ENCODE measurements at regions not wholly inside any gene's neighbourhood (a gene's known extent, or its start where the extent isn't known, plus 50 kb on each side); places are given as distances from the start of the nearest gene placed in this dataset.

DNA sequence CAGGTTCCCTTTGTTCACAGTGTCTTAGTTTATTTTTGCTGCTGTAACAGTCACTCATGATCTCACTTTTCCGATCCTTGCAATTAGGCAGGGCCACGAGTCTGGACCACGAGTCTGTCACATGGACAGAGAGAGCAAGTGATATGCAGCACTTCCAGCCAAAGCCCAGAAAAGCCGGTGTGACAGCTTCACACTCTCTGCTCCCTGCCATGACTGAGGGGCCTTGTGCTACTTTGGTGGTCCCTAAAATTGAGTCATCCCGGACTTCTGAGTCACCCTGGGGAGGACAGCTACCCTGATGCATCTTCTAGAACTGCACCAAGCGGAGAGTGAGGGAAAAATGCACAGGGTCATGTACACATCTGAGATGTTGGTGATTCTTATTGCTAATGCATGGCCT, 179.6 kb downstream of the EFNB2 start:
- TF ChIP-seq, protein P1, sequence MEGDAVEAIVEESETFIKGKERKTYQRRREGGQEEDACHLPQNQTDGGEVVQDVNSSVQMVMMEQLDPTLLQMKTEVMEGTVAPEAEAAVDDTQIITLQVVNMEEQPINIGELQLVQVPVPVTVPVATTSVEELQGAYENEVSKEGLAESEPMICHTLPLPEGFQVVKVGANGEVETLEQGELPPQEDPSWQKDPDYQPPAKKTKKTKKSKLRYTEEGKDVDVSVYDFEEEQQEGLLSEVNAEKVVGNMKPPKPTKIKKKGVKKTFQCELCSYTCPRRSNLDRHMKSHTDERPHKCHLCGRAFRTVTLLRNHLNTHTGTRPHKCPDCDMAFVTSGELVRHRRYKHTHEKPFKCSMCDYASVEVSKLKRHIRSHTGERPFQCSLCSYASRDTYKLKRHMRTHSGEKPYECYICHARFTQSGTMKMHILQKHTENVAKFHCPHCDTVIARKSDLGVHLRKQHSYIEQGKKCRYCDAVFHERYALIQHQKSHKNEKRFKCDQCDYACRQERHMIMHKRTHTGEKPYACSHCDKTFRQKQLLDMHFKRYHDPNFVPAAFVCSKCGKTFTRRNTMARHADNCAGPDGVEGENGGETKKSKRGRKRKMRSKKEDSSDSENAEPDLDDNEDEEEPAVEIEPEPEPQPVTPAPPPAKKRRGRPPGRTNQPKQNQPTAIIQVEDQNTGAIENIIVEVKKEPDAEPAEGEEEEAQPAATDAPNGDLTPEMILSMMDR (conservative IDR thresholded peaks at IDR 0.05; ENCODE audit: low read depth in 2 of 2) = no peak
- TF ChIP-seq CREB1 (CRISPR knock-in tag; IDR thresholded peaks at IDR 0.05; ENCODE audit: low read depth) (no peak), EZH2 (IDR thresholded peaks at IDR 0.05; ENCODE audit: low read depth, unreplicated experiment) (no peak), POLR2AphosphoS5 (IDR thresholded peaks at IDR 0.05; ENCODE audit: low read depth) (no peak), ZNF331 (CRISPR knock-in tag; IDR thresholded peaks at IDR 0.05; ENCODE audit: low read depth) (no peak), EZH2phosphoT487 (IDR thresholded peaks at IDR 0.05; ENCODE audit: unreplicated experiment) (no peak), JUNB (IDR thresholded peaks at IDR 0.05; ENCODE audit: unreplicated experiment) (no peak), STAT1 (IDR thresholded peaks at IDR 0.05; ENCODE audit: unreplicated experiment) (no peak), NANOG (IDR thresholded peaks at IDR 0.05; ENCODE audit: borderline replicate concordance) (no peak), ZNF114 (CRISPR knock-in tag; IDR thresholded peaks at IDR 0.05) (no peak)
- TF ChIP-seq, protein P2, sequence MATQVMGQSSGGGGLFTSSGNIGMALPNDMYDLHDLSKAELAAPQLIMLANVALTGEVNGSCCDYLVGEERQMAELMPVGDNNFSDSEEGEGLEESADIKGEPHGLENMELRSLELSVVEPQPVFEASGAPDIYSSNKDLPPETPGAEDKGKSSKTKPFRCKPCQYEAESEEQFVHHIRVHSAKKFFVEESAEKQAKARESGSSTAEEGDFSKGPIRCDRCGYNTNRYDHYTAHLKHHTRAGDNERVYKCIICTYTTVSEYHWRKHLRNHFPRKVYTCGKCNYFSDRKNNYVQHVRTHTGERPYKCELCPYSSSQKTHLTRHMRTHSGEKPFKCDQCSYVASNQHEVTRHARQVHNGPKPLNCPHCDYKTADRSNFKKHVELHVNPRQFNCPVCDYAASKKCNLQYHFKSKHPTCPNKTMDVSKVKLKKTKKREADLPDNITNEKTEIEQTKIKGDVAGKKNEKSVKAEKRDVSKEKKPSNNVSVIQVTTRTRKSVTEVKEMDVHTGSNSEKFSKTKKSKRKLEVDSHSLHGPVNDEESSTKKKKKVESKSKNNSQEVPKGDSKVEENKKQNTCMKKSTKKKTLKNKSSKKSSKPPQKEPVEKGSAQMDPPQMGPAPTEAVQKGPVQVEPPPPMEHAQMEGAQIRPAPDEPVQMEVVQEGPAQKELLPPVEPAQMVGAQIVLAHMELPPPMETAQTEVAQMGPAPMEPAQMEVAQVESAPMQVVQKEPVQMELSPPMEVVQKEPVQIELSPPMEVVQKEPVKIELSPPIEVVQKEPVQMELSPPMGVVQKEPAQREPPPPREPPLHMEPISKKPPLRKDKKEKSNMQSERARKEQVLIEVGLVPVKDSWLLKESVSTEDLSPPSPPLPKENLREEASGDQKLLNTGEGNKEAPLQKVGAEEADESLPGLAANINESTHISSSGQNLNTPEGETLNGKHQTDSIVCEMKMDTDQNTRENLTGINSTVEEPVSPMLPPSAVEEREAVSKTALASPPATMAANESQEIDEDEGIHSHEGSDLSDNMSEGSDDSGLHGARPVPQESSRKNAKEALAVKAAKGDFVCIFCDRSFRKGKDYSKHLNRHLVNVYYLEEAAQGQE (IDR thresholded peaks at IDR 0.05; ENCODE audit: unreplicated experiment) = no peak
- TF ChIP-seq, protein P3, sequence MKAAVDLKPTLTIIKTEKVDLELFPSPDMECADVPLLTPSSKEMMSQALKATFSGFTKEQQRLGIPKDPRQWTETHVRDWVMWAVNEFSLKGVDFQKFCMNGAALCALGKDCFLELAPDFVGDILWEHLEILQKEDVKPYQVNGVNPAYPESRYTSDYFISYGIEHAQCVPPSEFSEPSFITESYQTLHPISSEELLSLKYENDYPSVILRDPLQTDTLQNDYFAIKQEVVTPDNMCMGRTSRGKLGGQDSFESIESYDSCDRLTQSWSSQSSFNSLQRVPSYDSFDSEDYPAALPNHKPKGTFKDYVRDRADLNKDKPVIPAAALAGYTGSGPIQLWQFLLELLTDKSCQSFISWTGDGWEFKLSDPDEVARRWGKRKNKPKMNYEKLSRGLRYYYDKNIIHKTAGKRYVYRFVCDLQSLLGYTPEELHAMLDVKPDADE (IDR thresholded peaks at IDR 0.05) = no peak
- TF ChIP-seq, protein P4, sequence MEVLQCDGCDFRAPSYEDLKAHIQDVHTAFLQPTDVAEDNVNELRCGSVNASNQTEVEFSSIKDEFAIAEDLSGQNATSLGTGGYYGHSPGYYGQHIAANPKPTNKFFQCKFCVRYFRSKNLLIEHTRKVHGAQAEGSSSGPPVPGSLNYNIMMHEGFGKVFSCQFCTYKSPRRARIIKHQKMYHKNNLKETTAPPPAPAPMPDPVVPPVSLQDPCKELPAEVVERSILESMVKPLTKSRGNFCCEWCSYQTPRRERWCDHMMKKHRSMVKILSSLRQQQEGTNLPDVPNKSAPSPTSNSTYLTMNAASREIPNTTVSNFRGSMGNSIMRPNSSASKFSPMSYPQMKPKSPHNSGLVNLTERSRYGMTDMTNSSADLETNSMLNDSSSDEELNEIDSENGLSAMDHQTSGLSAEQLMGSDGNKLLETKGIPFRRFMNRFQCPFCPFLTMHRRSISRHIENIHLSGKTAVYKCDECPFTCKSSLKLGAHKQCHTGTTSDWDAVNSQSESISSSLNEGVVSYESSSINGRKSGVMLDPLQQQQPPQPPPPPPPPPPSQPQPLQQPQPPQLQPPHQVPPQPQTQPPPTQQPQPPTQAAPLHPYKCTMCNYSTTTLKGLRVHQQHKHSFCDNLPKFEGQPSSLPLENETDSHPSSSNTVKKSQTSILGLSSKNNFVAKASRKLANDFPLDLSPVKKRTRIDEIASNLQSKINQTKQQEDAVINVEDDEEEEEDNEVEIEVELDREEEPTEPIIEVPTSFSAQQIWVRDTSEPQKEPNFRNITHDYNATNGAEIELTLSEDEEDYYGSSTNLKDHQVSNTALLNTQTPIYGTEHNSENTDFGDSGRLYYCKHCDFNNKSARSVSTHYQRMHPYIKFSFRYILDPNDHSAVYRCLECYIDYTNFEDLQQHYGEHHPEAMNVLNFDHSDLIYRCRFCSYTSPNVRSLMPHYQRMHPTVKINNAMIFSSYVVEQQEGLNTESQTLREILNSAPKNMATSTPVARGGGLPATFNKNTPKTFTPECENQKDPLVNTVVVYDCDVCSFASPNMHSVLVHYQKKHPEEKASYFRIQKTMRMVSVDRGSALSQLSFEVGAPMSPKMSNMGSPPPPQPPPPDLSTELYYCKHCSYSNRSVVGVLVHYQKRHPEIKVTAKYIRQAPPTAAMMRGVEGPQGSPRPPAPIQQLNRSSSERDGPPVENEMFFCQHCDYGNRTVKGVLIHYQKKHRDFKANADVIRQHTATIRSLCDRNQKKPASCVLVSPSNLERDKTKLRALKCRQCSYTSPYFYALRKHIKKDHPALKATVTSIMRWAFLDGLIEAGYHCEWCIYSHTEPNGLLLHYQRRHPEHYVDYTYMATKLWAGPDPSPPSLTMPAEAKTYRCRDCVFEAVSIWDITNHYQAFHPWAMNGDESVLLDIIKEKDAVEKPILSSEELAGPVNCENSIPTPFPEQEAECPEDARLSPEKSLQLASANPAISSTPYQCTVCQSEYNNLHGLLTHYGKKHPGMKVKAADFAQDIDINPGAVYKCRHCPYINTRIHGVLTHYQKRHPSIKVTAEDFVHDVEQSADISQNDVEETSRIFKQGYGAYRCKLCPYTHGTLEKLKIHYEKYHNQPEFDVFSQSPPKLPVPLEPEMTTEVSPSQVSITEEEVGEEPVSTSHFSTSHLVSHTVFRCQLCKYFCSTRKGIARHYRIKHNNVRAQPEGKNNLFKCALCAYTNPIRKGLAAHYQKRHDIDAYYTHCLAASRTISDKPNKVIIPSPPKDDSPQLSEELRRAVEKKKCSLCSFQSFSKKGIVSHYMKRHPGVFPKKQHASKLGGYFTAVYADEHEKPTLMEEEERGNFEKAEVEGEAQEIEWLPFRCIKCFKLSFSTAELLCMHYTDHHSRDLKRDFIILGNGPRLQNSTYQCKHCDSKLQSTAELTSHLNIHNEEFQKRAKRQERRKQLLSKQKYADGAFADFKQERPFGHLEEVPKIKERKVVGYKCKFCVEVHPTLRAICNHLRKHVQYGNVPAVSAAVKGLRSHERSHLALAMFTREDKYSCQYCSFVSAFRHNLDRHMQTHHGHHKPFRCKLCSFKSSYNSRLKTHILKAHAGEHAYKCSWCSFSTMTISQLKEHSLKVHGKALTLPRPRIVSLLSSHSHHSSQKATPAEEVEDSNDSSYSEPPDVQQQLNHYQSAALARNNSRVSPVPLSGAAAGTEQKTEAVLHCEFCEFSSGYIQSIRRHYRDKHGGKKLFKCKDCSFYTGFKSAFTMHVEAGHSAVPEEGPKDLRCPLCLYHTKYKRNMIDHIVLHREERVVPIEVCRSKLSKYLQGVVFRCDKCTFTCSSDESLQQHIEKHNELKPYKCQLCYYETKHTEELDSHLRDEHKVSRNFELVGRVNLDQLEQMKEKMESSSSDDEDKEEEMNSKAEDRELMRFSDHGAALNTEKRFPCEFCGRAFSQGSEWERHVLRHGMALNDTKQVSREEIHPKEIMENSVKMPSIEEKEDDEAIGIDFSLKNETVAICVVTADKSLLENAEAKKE (CRISPR knock-in tag; IDR thresholded peaks at IDR 0.05) = no peak

All from GM23338 (cell line).